IPS-18a (cell line): ENCODE measurements at regions not wholly inside any gene's neighbourhood (a gene's known extent, or its start where the extent isn't known, plus 50 kb on each side); places are given as distances from the start of the nearest gene placed in this dataset.

ENCODE experiments used
- H3K27ac ChIP-seq: one replicate; pipeline ENCODE4 v1.5.1; 2013; ENCODE audit warnings: low read length
- H3K27me3 ChIP-seq: one replicate; pipeline ENCODE4 v1.6.1; 2013; ENCODE audit warnings: mild to moderate bottlenecking, low read length; ENCODE audit not compliant: control insufficient read depth, insufficient read depth
- H3K36me3 ChIP-seq: one replicate; pipeline ENCODE4 v1.6.1; 2013; ENCODE audit warnings: low read depth, low read length; ENCODE audit not compliant: control insufficient read depth
- H3K4me1 ChIP-seq: one replicate; pipeline ENCODE4 v1.6.1; 2013; ENCODE audit warnings: low read depth, low read length; ENCODE audit not compliant: control insufficient read depth
- H3K4me3 ChIP-seq: one replicate; pipeline ENCODE4 v1.5.1; 2013; ENCODE audit warnings: low read length
- H3K9ac ChIP-seq: one replicate; pipeline ENCODE4 v1.6.1; 2013; ENCODE audit warnings: mild to moderate bottlenecking, low read length, moderate library complexity
- H3K9me3 ChIP-seq: one replicate; pipeline ENCODE4 v1.6.1; 2013; ENCODE audit warnings: low read depth, low read length; ENCODE audit not compliant: control insufficient read depth

GRCh38 chr3:163655021-163655420 lies 1423.3 kb downstream of the SI start:
- H3K27ac ChIP-seq: no peak overlapping the region
- H3K36me3 ChIP-seq: no peaks in the 10 kb centered on the region
- H3K4me1 ChIP-seq: no peaks in the 10 kb centered on the region
- H3K9me3 ChIP-seq: no peaks in the 10 kb centered on the region
- no peak overlapping the region for H3K4me3 ChIP-seq
- H3K9ac ChIP-seq: no peak overlapping the region
- H3K27me3 ChIP-seq: no peaks in the 10 kb centered on the region

DNA sequence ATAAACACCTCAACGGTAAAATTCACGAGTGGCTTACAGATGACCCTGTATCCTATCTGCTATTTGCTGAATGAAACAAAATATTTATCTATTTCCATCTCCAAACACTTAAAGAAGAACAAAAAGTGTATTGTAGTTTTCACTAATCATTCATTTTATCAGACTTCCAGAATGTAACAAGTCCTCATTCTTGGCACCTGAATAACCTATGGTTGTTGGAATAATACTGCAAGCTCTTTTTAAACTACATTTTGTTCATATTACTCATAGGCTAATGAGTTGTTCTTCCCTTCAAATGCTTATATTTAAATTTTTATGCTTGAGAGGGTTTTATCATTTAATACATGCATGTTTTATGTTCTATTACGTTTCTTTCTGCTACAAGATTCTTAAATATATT lies 1434.1 kb downstream of the SI start:
- no peaks in the 10 kb centered on the region for H3K36me3 ChIP-seq
- no peaks in the 10 kb centered on the region for H3K27me3 ChIP-seq
- H3K9ac ChIP-seq: no peak overlapping the region
- H3K4me1 ChIP-seq: no peaks in the 10 kb centered on the region
- H3K27ac ChIP-seq: no peak overlapping the region
- no peak overlapping the region for H3K4me3 ChIP-seq
- H3K9me3 ChIP-seq: no peaks in the 10 kb centered on the region

DNA sequence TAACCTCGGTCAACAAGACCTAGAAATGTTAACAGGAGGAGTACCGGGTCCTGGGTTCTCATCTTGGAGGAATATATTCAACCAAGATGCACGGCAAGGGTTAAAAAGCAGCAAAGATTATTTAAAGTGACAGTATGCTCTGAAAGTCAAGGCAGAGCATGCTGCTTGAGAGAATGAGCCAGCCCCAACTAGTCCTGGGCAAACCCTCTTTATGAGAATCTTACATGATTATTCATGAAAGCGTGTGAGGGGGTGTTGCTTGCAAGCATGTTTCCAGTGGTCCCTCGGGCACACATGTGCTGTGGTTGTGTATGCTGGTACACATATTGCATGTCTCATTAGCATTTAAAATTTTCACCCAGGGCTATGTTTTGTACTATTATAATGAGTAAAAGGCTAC lies 1445.6 kb downstream of the SI start:
- H3K27ac ChIP-seq: no peak overlapping the region
- no peak overlapping the region for H3K9ac ChIP-seq
- no peaks in the 10 kb centered on the region for H3K27me3 ChIP-seq
- H3K4me1 ChIP-seq: no peaks in the 10 kb centered on the region
- no peaks in the 10 kb centered on the region for H3K9me3 ChIP-seq
- no peak overlapping the region for H3K4me3 ChIP-seq
- H3K36me3 ChIP-seq: no peaks in the 10 kb centered on the region

DNA sequence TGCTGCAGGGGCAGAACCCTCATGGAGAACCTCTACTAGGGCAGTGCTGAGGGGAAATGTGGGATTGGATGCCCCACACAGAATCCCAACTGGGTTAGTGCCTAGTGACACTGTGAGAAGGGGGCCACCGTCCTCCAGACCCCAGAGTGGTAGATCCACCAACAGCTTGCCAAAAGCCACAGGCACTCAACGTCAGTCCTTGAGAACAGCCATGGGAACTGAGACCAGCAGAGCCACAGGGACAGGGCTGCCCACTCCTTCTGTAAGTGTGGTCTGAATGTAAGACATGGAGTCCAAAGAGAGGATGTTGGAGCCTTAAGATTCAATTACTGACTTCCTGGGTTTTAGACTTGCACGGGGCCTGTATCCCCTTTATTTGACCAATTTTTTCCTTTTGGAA lies 1451.5 kb downstream of the SI start:
- H3K4me3 ChIP-seq: no peak overlapping the region
- no peaks in the 10 kb centered on the region for H3K4me1 ChIP-seq

GRCh38 chr3:163622384-163622783 lies 1455.9 kb downstream of the SI start:
- Histone ChIP-seq H3K27me3 (no peaks in the 10 kb centered on the region), H3K36me3 (no peaks in the 10 kb centered on the region), H3K27ac (no peak overlapping the region), H3K4me1 (no peaks in the 10 kb centered on the region), H3K4me3 (no peak overlapping the region), H3K9ac (no peak overlapping the region), H3K9me3 (no peaks in the 10 kb centered on the region)

More for the DNA sequence above, 1451.5 kb downstream of the SI start:
- no peaks in the 10 kb centered on the region for H3K36me3 ChIP-seq
- H3K9me3 ChIP-seq: no peaks in the 10 kb centered on the region
- no peaks in the 10 kb centered on the region for H3K27me3 ChIP-seq
- no peak overlapping the region for H3K9ac ChIP-seq
- no peak overlapping the region for H3K27ac ChIP-seq

DNA sequence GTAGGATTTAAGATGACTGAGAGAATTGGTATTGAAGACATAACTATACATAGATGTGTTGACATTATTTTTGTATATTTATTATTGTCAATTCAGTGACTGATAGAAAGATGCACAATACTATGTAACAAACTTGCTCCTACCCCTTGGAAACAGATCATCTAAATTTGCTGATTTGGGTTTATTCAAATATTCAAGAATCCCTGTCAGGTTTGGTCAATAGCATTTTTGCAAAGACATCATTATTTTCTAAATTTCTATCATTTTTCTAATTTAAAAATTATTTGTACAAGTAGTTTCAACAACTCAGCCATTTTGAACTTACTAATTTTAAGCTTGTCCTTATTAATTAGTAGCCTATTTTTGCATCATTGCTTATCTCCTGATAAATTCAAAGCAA lies 1463.4 kb downstream of the SI start:
- H3K27me3 ChIP-seq: no peaks in the 10 kb centered on the region
- H3K4me3 ChIP-seq: no peak overlapping the region
- H3K9me3 ChIP-seq: no peaks in the 10 kb centered on the region
- no peak overlapping the region for H3K27ac ChIP-seq
- H3K9ac ChIP-seq: no peak overlapping the region
- H3K4me1 ChIP-seq: no peaks in the 10 kb centered on the region
- H3K36me3 ChIP-seq: no peaks in the 10 kb centered on the region

DNA sequence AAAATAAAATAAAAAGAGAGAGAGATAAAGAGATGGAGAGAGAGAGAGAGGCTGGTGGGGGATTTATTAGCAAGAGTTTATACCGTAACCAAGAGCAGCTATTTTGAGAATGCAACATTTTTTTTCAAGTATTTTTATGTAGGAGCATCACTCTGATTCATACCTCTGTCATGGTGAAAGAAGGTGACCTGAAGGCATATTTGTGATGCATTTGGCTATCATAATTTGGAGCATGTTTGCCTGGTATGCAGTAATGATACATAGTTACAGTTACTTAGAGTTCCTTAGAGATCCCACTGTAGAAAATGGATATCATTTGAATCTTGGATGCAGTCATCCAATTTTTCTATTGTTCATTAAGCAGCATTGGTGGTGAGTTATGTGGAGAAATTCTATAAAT lies 1472.4 kb downstream of the SI start:
- Histone ChIP-seq H3K4me3 (no peak overlapping the region), H3K27ac (no peak overlapping the region), H3K9ac (no peak overlapping the region), H3K9me3 (no peaks in the 10 kb centered on the region), H3K27me3 (no peaks in the 10 kb centered on the region), H3K36me3 (no peaks in the 10 kb centered on the region), H3K4me1 (no peaks in the 10 kb centered on the region)

GRCh38 chr3:163601426-163601825 lies 1476.9 kb downstream of the SI start:
- Histone ChIP-seq H3K4me1 (no peaks in the 10 kb centered on the region), H3K9ac (no peak overlapping the region), H3K27me3 (no peaks in the 10 kb centered on the region), H3K27ac (no peak overlapping the region), H3K9me3 (no peaks in the 10 kb centered on the region), H3K4me3 (no peak overlapping the region), H3K36me3 (no peaks in the 10 kb centered on the region)

DNA sequence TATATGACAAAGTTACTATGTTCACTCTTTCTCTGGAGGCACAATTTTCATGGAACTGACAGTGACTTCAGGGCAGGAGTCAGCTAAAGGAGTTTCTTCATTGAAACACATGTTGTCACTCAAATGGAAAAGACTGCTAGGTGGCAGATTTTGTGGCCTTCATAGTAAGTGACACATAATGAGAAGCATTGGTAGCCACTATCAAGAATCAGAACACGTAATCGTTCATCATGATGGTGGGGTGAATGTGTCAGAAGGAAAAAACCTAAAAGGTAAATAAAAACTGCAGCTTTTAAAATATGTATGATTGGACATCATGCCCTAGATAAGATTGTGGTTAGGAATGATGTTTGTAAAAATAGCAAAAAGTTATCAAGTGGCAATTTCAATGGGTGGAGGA lies 1491.0 kb downstream of the SI start:
- Histone ChIP-seq H3K9me3 (no peaks in the 10 kb centered on the region), H3K36me3 (no peaks in the 10 kb centered on the region), H3K27me3 (no peaks in the 10 kb centered on the region), H3K9ac (no peak overlapping the region), H3K4me1 (no peaks in the 10 kb centered on the region), H3K27ac (no peak overlapping the region), H3K4me3 (no peak overlapping the region)

DNA sequence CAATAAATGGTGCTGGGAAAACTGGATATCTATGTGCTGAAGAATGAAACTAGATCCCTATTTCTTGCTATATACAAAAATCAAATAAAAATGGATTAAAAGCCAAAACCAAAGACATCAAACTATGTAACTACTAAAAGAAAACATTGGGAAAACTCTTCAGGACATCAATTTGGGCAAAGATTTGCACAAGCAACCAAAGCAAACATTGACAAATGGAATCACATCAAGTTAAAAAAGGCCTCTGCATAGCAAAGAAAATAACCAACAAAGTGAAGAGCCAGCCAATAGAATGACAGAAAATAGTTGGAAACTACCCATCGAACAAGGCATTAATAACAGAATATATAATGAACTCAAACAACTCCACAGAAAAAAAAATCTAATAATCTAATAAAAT lies 1495.3 kb downstream of the SI start:
- Histone ChIP-seq H3K9ac (no peak overlapping the region), H3K9me3 (no peaks in the 10 kb centered on the region), H3K36me3 (no peaks in the 10 kb centered on the region), H3K4me3 (no peak overlapping the region), H3K27me3 (no peaks in the 10 kb centered on the region), H3K4me1 (no peaks in the 10 kb centered on the region), H3K27ac (no peak overlapping the region)

- Histone ChIP-seq H3K36me3 (no peaks in the 10 kb centered on the region), H3K27me3 (no peaks in the 10 kb centered on the region), H3K4me3 (no peak overlapping the region), H3K27ac (no peak overlapping the region), H3K9ac (no peak overlapping the region), H3K4me1 (no peaks in the 10 kb centered on the region), H3K9me3 (no peaks in the 10 kb centered on the region)
Measured at GRCh38 chr3:163577271-163577670, 1501.0 kb downstream of the SI start.

GRCh38 chr3:163576314-163576713 lies 1502.0 kb downstream of the SI start:
- H3K36me3 ChIP-seq: no peaks in the 10 kb centered on the region
- H3K4me1 ChIP-seq: no peaks in the 10 kb centered on the region
- no peak overlapping the region for H3K4me3 ChIP-seq
- H3K27ac ChIP-seq: no peak overlapping the region
- no peak overlapping the region for H3K9ac ChIP-seq
- H3K27me3 ChIP-seq: no peaks in the 10 kb centered on the region
- H3K9me3 ChIP-seq: no peaks in the 10 kb centered on the region
